ENCODE measurements at regions not wholly inside any gene's neighbourhood (a gene's known extent, or its start where the extent isn't known, plus 50 kb on each side); places are given as distances from the start of the nearest gene placed in this dataset.

GRCh38 chr2:72011791-72012190 is 135.9 kb downstream of the CYP26B1 start:
- TF ChIP-seq, protein P1, sequence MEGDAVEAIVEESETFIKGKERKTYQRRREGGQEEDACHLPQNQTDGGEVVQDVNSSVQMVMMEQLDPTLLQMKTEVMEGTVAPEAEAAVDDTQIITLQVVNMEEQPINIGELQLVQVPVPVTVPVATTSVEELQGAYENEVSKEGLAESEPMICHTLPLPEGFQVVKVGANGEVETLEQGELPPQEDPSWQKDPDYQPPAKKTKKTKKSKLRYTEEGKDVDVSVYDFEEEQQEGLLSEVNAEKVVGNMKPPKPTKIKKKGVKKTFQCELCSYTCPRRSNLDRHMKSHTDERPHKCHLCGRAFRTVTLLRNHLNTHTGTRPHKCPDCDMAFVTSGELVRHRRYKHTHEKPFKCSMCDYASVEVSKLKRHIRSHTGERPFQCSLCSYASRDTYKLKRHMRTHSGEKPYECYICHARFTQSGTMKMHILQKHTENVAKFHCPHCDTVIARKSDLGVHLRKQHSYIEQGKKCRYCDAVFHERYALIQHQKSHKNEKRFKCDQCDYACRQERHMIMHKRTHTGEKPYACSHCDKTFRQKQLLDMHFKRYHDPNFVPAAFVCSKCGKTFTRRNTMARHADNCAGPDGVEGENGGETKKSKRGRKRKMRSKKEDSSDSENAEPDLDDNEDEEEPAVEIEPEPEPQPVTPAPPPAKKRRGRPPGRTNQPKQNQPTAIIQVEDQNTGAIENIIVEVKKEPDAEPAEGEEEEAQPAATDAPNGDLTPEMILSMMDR (IDR thresholded peaks at IDR 0.05): no peak
- TF ChIP-seq POLR2A (IDR thresholded peaks at IDR 0.05): no peak
